Amniotic epithelial cell (primary cell): ENCODE measurements at regions not wholly inside any gene's neighbourhood (a gene's known extent, or its start where the extent isn't known, plus 50 kb on each side); places are given as distances from the start of the nearest gene placed in this dataset.
A peak's percentile ranks its signal among the peaks of the same experiment; 100 is the strongest.

Experiments
- DNase-seq: peaks from one replicate; pipeline ENCODE4 v3.0.0-alpha.2; 2010; ENCODE audit warnings: low read depth

DNA sequence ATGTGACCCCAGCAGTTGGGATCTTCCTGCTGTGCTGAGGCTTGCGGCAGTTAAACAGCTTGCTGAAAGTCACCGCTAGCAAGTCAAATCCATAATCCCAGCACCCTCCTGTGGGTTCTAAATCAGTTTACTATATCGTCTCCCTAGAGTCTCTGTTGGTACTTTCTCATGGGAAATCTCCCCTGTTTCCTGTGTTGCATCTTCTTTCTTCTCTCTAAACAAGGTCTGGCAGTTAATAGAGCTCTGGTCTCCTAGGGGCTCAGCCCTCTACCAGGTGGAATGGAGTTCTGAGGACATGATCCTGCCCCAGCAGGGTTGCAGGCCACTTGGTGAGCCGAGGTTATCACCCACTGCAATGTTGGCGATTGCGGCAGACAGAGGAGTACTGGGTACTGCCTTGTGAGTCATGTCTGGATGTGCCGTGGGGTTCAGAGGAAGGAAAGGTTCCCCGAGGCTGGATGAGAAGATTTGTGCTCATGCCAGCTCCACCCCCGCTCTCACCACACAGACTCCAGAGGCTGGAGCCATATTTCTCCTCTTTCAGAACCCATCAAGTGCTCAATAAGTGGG lies 59.4 kb upstream of the SIX2 start:
- DNase-seq, result peak; percentile 27

GRCh38 chr2:45067859-45068570 lies 58.8 kb upstream of the SIX2 start:
- peak; percentile 41 for DNase-seq
